ENCODE measurements at regions not wholly inside any gene's neighbourhood (a gene's known extent, or its start where the extent isn't known, plus 50 kb on each side); places are given as distances from the start of the nearest gene placed in this dataset.

DNA sequence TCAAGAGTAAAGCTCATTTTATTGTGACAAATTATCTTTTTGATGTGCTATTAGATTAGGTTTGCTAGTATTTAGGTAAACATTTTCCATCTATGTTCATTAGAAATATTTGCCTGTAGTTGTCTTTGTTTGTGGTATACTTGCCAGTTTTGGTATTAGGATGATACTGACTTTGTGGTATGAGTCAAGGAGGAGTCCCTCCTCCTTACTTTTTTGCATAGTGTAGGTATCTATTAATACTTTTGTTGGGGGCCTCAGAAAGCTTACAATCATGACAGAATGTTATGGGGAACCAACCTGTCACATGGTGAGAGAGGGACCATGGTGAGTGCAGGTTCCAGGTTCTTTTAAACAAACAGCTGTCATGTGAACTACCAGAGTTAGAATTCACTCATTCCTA lies 102.1 kb downstream of the ZWINT start:
- H3K27me3 ChIP-seq (ENCODE audit: insufficient read depth, low read depth, low read length): no peaks in the 10 kb centered on the region
- TF ChIP-seq RAD21 (conservative IDR thresholded peaks at IDR 0.05): no peak
- TF ChIP-seq, protein P1, sequence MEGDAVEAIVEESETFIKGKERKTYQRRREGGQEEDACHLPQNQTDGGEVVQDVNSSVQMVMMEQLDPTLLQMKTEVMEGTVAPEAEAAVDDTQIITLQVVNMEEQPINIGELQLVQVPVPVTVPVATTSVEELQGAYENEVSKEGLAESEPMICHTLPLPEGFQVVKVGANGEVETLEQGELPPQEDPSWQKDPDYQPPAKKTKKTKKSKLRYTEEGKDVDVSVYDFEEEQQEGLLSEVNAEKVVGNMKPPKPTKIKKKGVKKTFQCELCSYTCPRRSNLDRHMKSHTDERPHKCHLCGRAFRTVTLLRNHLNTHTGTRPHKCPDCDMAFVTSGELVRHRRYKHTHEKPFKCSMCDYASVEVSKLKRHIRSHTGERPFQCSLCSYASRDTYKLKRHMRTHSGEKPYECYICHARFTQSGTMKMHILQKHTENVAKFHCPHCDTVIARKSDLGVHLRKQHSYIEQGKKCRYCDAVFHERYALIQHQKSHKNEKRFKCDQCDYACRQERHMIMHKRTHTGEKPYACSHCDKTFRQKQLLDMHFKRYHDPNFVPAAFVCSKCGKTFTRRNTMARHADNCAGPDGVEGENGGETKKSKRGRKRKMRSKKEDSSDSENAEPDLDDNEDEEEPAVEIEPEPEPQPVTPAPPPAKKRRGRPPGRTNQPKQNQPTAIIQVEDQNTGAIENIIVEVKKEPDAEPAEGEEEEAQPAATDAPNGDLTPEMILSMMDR (IDR thresholded peaks at IDR 0.05; ENCODE audit: poor library complexity, severe bottlenecking): no peak
- TF ChIP-seq, protein P2, sequence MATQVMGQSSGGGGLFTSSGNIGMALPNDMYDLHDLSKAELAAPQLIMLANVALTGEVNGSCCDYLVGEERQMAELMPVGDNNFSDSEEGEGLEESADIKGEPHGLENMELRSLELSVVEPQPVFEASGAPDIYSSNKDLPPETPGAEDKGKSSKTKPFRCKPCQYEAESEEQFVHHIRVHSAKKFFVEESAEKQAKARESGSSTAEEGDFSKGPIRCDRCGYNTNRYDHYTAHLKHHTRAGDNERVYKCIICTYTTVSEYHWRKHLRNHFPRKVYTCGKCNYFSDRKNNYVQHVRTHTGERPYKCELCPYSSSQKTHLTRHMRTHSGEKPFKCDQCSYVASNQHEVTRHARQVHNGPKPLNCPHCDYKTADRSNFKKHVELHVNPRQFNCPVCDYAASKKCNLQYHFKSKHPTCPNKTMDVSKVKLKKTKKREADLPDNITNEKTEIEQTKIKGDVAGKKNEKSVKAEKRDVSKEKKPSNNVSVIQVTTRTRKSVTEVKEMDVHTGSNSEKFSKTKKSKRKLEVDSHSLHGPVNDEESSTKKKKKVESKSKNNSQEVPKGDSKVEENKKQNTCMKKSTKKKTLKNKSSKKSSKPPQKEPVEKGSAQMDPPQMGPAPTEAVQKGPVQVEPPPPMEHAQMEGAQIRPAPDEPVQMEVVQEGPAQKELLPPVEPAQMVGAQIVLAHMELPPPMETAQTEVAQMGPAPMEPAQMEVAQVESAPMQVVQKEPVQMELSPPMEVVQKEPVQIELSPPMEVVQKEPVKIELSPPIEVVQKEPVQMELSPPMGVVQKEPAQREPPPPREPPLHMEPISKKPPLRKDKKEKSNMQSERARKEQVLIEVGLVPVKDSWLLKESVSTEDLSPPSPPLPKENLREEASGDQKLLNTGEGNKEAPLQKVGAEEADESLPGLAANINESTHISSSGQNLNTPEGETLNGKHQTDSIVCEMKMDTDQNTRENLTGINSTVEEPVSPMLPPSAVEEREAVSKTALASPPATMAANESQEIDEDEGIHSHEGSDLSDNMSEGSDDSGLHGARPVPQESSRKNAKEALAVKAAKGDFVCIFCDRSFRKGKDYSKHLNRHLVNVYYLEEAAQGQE (IDR thresholded peaks at IDR 0.05; ENCODE audit: borderline replicate concordance): no peak
- no peak for TF ChIP-seq POLR2AphosphoS5 (IDR thresholded peaks at IDR 0.05)
- TF ChIP-seq EZH2 (IDR thresholded peaks at IDR 0.05; ENCODE audit: borderline replicate concordance, insufficient read depth, low read length, poor library complexity, severe bottlenecking): no peak
- TF ChIP-seq MXI1 (conservative IDR thresholded peaks at IDR 0.05; ENCODE audit: poor library complexity, severe bottlenecking): no peak
- no peaks in the 10 kb centered on the region for H4K20me1 ChIP-seq (ENCODE audit: insufficient read depth)
- no peaks in the 10 kb centered on the region for H3K9me2 ChIP-seq (ENCODE audit: insufficient read depth, low read length)
- H3K9ac ChIP-seq (ENCODE audit: low read length): no peak overlapping the region
- no peak overlapping the region for H3K27ac ChIP-seq (ENCODE audit: low read length)
- H3K4me3 ChIP-seq (ENCODE audit: low read length): no peak overlapping the region
- no peaks in the 10 kb centered on the region for H3K36me3 ChIP-seq (ENCODE audit: insufficient read depth, low read length)
- H3K4me2 ChIP-seq (ENCODE audit: low read length): no peak overlapping the region
- H3F3A ChIP-seq (ENCODE audit: insufficient read depth, low read length, poor library complexity, severe bottlenecking): no peaks in the 10 kb centered on the region
- no peaks in the 10 kb centered on the region for H3K9me3 ChIP-seq (ENCODE audit: low read length)
- H2AFZ ChIP-seq (ENCODE audit: low read depth, low read length): no peak overlapping the region
- no peaks in the 10 kb centered on the region for H3K79me2 ChIP-seq (replicated peaks; ENCODE audit: insufficient read depth, low read length)

- no peaks in the 10 kb centered on the region for H3F3A ChIP-seq (ENCODE audit: insufficient read depth, low read length, poor library complexity, severe bottlenecking)
- TF ChIP-seq POLR2AphosphoS5 (IDR thresholded peaks at IDR 0.05) (no peak), EZH2 (IDR thresholded peaks at IDR 0.05; ENCODE audit: borderline replicate concordance, insufficient read depth, low read length, poor library complexity, severe bottlenecking) (no peak), TAF1 (IDR thresholded peaks at IDR 0.05; ENCODE audit: low read depth) (no peak), RAD21 (conservative IDR thresholded peaks at IDR 0.05) (no peak), MXI1 (conservative IDR thresholded peaks at IDR 0.05; ENCODE audit: poor library complexity, severe bottlenecking) (no peak), SMC3 (conservative IDR thresholded peaks at IDR 0.05; ENCODE audit: poor library complexity) (no peak), EP300 (conservative IDR thresholded peaks at IDR 0.05; ENCODE audit: poor library complexity, severe bottlenecking) (no peak)
- TF ChIP-seq, protein P2 (IDR thresholded peaks at IDR 0.05; ENCODE audit: borderline replicate concordance): no peak
- TF ChIP-seq, protein P1 (IDR thresholded peaks at IDR 0.05; ENCODE audit: poor library complexity, severe bottlenecking): no peak
- no peaks in the 10 kb centered on the region for H4K20me1 ChIP-seq (ENCODE audit: insufficient read depth)
Measured at GRCh38 chr10:56258378-56258777, 102.7 kb downstream of the ZWINT start.

More at GRCh38 chr10:56258378-56258777, 102.7 kb downstream of the ZWINT start:
- Histone ChIP-seq H3K9me2 (ENCODE audit: insufficient read depth, low read length) (no peaks in the 10 kb centered on the region), H3K27ac (ENCODE audit: low read length) (no peak overlapping the region), H3K36me3 (ENCODE audit: insufficient read depth, low read length) (no peaks in the 10 kb centered on the region), H2AFZ (ENCODE audit: low read depth, low read length) (no peak overlapping the region), H3K79me2 (replicated peaks; ENCODE audit: insufficient read depth, low read length) (no peaks in the 10 kb centered on the region), H3K9me3 (ENCODE audit: low read length) (no peaks in the 10 kb centered on the region), H3K4me3 (ENCODE audit: low read length) (no peak overlapping the region), H3K4me2 (ENCODE audit: low read length) (no peak overlapping the region), H3K9ac (ENCODE audit: low read length) (no peak overlapping the region), H3K27me3 (ENCODE audit: insufficient read depth, low read depth, low read length) (no peaks in the 10 kb centered on the region)

Data from neural cell (in vitro differentiated cells).